ENCODE measurements at regions not wholly inside any gene's neighbourhood (a gene's known extent, or its start where the extent isn't known, plus 50 kb on each side); places are given as distances from the start of the nearest gene placed in this dataset.
"Not testable (repeated sequence)": the region's sequence is repeated elsewhere in the genome, so short reads cannot be mapped to it uniquely, and the experiment has no call there.

DNA sequence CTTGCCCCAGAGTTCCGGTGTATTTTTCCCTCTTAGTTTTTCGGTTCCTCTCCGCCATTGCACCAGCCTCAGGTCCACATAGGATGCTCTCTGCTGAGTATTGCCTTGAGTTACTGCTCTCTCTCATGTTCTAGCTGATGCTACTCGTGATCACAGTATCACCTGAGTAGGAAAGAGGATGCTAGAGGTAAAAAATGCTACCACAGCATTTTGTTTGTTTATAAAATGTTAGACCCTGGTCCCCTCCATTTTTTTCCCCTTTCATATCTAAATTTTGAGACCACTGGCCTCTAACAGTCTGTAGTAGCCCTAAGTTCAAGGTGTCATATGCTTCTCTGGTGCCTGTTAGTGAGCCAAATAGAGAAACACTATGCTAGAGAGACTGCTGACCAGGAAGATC is 175.5 kb downstream of the OR2B2 start:
- no peak overlapping the region for H3K27ac ChIP-seq
- H3K36me3 ChIP-seq: no peaks in the 10 kb centered on the region
- no peak overlapping the region for H3K4me3 ChIP-seq
- peaks cover 0 to 39% (median 0%) of the 10 kb centered on the region in 4 donors for H3K27me3 ChIP-seq
- no peak for TF ChIP-seq CTCF (IDR thresholded peaks at IDR 0.05)
- H3K9me3 ChIP-seq: no peaks in the 10 kb centered on the region
- intact Hi-C loops (cut with DNase I): no loop called here
- no peaks in the 10 kb centered on the region for H3K4me1 ChIP-seq
- WGBS, 2 donors: 68 to 91% methylated on average over 4 of the region's 4 CpGs
- no peak for DNase-seq

- Histone ChIP-seq H3K36me3 (no peaks in the 10 kb centered on the region), H3K4me1 (no peaks in the 10 kb centered on the region), H3K27me3 (peaks cover 0 to 39% (median 0%) of the 10 kb centered on the region in 4 donors), H3K4me3 (no peak overlapping the region), H3K27ac (no peak overlapping the region), H3K9me3 (no peaks in the 10 kb centered on the region)
- DNase-seq: no peak
- intact Hi-C loops (cut with DNase I): no loop called here
- 82 to 84% methylated on average over 16 of the region's 16 CpGs for WGBS, 2 donors
- TF ChIP-seq POLR2A (IDR thresholded peaks at IDR 0.05) (no peak), CTCF (IDR thresholded peaks at IDR 0.05) (no peak)
Observed at GRCh38 chr6:27728442-27728841, 183.8 kb downstream of the OR2B2 start.

GRCh38 chr6:27726619-27727023 is 185.6 kb downstream of the OR2B2 start:
- no peaks in the 10 kb centered on the region for H3K4me1 ChIP-seq
- TF ChIP-seq CTCF (IDR thresholded peaks at IDR 0.05) (no peak), POLR2A (IDR thresholded peaks at IDR 0.05) (no peak)
- WGBS, 2 donors: 41 to 54% methylated on average over 10 of the region's 10 CpGs
- DNase-seq: no peak
- H3K4me3 ChIP-seq: no peak overlapping the region
- H3K9me3 ChIP-seq: no peaks in the 10 kb centered on the region
- intact Hi-C loops (cut with DNase I): no loop called here
- no peaks in the 10 kb centered on the region for H3K36me3 ChIP-seq
- H3K27me3 ChIP-seq: peaks cover 0 to 44% (median 0%) of the 10 kb centered on the region in 4 donors
- H3K27ac ChIP-seq: no peak overlapping the region

DNA sequence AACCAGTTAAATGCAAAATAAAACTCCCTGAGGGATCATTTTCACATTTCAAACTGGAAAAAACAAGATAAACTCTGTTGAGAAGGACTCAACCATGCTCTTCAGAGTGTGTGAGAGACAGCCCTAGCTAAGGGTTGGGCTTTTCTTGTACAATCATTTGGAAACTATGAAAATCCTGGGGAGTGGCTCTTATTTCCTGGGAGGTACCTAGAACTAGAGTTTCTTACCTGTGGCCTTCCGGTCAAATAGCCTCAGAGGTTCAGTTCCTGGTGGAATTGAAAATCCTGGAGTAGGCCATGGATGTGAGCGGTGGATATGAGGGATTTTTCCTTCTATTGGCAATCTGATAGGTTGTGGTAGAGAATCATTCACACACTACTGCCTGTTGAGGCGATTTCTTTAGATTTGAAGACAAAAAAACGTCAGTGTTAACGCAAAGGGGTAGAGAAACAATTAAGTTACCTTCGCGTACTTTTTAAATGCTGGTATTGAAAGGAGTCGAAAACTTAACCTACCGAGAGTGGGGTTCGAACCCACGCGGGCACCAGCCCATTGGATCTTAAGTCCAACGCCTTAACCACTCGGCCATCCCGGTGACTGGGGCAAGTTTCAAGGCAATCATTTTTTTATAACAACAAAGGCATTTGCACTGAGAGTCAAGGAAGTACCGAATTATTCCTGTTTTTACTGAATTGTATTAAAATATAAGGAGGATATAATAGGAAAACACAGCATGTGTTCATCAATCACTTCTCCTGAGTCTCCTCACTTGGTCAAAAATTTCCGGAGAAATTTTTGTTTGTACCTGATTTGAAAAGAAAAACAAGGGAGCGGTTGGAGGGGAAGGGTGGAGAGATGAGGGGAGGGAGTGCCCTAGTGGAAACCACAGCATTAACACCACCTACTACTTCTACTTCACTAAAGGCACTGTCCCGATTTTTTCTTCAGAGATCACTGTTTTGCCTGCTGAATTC is 191.3 kb downstream of the OR2B2 start:
- H3K4me3 ChIP-seq: no peak overlapping the region
- no peaks in the 10 kb centered on the region for H3K36me3 ChIP-seq
- H3K9me3 ChIP-seq: no peaks in the 10 kb centered on the region
- 38 to 40% methylated on average over 19 of the region's 19 CpGs for WGBS, 2 donors
- no peak for DNase-seq
- H3K27me3 ChIP-seq: peaks cover 0 to 49% (median 0%) of the 10 kb centered on the region in 4 donors
- TF ChIP-seq POLR2A (IDR thresholded peaks at IDR 0.05) (no peak), CTCF (IDR thresholded peaks at IDR 0.05) (no peak)
- H3K4me1 ChIP-seq: no peaks in the 10 kb centered on the region
- intact Hi-C loops (cut with DNase I): no loop called here
- H3K27ac ChIP-seq: no peak overlapping the region

GRCh38 chr6:27719039-27719438 is 193.2 kb downstream of the OR2B2 start:
- intact Hi-C loops (cut with DNase I); H3K4me3 ChIP-seq; H3K9me3 ChIP-seq; H3K27ac ChIP-seq; H3K36me3 ChIP-seq; DNase-seq; H3K4me1 ChIP-seq: not testable (repeated sequence)
- peaks cover 0 to 49% (median 0%) of the 10 kb centered on the region in 4 donors for H3K27me3 ChIP-seq
- WGBS, 2 donors: 35 to 53% methylated on average over 8 of the region's 8 CpGs

All from esophagus squamous epithelium (tissue), 5 donors.